Hepatocyte (in vitro differentiated cells): ENCODE measurements at regions not wholly inside any gene's neighbourhood (a gene's known extent, or its start where the extent isn't known, plus 50 kb on each side); places are given as distances from the start of the nearest gene placed in this dataset.
"Not testable (repeated sequence)": the region's sequence is repeated elsewhere in the genome, so short reads cannot be mapped to it uniquely, and the experiment has no call there.

ENCODE experiments used
- DNase-seq: peaks from one replicate; pipeline ENCODE4 v3.0.0-alpha.2; 2016; ENCODE audit warnings: low spot score
- H2AFZ ChIP-seq: fragments of 200-600 bp; sonication (generic); 2 replicates; pipeline ENCODE4 v1.6.0; 2016; ENCODE audit warnings: antibody characterized with exemption, mild to moderate bottlenecking
- H3K27ac ChIP-seq: fragments of 200-600 bp; sonication (generic); 2 replicates; pipeline ENCODE4 v1.5.1; 2016; ENCODE audit warnings: mild to moderate bottlenecking
- H3K27me3 ChIP-seq: fragments of 200-600 bp; sonication (generic); 2 replicates; pipeline ENCODE4 v1.6.1; 2016
- H3K36me3 ChIP-seq: fragments of 200-600 bp; sonication (generic); replicated peaks from 2 replicates; pipeline ENCODE4 v1.5.1; 2016; ENCODE audit warnings: low read depth; ENCODE audit not compliant: insufficient read depth
- H3K4me1 ChIP-seq: fragments of 200-600 bp; sonication (generic); 2 replicates; pipeline ENCODE4 v1.5.1; 2016; ENCODE audit warnings: mild to moderate bottlenecking, moderate library complexity; ENCODE audit not compliant: insufficient read depth
- H3K4me2 ChIP-seq: fragments of 200-600 bp; sonication (generic); 2 replicates; pipeline ENCODE4 v1.6.0; 2016
- H3K4me3 ChIP-seq: fragments of 200-600 bp; sonication (generic); 2 replicates; pipeline ENCODE4 v1.5.1; 2016; ENCODE audit warnings: mild to moderate bottlenecking
- H3K79me2 ChIP-seq: fragments of 200-600 bp; sonication (generic); 2 replicates; pipeline ENCODE4 v1.6.0; 2017; ENCODE audit warnings: mild to moderate bottlenecking
- H3K9me2 ChIP-seq: fragments of 200-600 bp; sonication (generic); replicated peaks from 2 replicates; pipeline ENCODE4 v1.6.0; 2017; ENCODE audit warnings: mild to moderate bottlenecking; ENCODE audit not compliant: insufficient read depth
- H3K9me3 ChIP-seq: fragments of 200-600 bp; sonication (generic); 2 replicates; pipeline ENCODE4 v1.5.1; 2016; ENCODE audit warnings: low read depth, mild to moderate bottlenecking
- H4K20me1 ChIP-seq: fragments of 200-600 bp; sonication (generic); 2 replicates; pipeline ENCODE4 v1.6.0; 2016; ENCODE audit warnings: mild to moderate bottlenecking; ENCODE audit not compliant: insufficient read depth, poor library complexity, severe bottlenecking
- CTCF ChIP-seq: fragments of 200-600 bp; sonication (generic); IDR thresholded peaks from 2 replicates; pipeline ENCODE4 v1.5.1; 2016; ENCODE audit warnings: antibody characterized with exemption, mild to moderate bottlenecking; ENCODE audit not compliant: poor library complexity
- EZH2 ChIP-seq: fragments of 200-600 bp; sonication (generic); IDR thresholded peaks from 2 replicates; pipeline ENCODE4 v1.6.1; 2016; ENCODE audit warnings: antibody characterized with exemption, mild to moderate bottlenecking, borderline replicate concordance
- EZH2phosphoT487 ChIP-seq: fragments of 200-600 bp; sonication (generic); IDR thresholded peaks from one replicate; pipeline ENCODE4 v1.6.1; 2018; ENCODE audit warnings: antibody characterized with exemption, mild to moderate bottlenecking, low read depth, moderate library complexity; ENCODE audit not compliant: unreplicated experiment, severe bottlenecking
- WGBS: methylation state at CpG from one replicate; pipeline ENCODE4 v1.1.6; 2016; ENCODE audit warnings: low lambda C conversion rate; ENCODE audit errors: missing lambda C conversion rate; 5-methylcytosine and 5-hydroxymethylcytosine counted together

- no peak for DNase-seq
- H3K4me3 ChIP-seq = no peak overlapping the region
- no peaks in the 10 kb centered on the region for H3K36me3 ChIP-seq
- H3K79me2 ChIP-seq = no peaks in the 10 kb centered on the region
- H3K4me1 ChIP-seq = no peaks in the 10 kb centered on the region
- TF ChIP-seq EZH2phosphoT487 (no peak), CTCF (no peak), EZH2 (no peak)
- H2AFZ ChIP-seq = no peak overlapping the region
- H3K9me3 ChIP-seq = no peaks in the 10 kb centered on the region
- H3K27ac ChIP-seq = no peak overlapping the region
- no peaks in the 10 kb centered on the region for H3K27me3 ChIP-seq
- no peak overlapping the region for H3K4me2 ChIP-seq
- WGBS = 84% methylated on average over 5 of the region's 5 CpGs
- H3K9me2 ChIP-seq = no peaks in the 10 kb centered on the region
- H4K20me1 ChIP-seq = no peaks in the 10 kb centered on the region
These were observed 1299.8 kb upstream of the TMEM132C start for GRCh38 chr12:126967152-126967551.

- no peaks in the 10 kb centered on the region for H3K79me2 ChIP-seq
- no peak for TF ChIP-seq EZH2
- no peak for TF ChIP-seq CTCF
- no peaks in the 10 kb centered on the region for H3K27me3 ChIP-seq
- no peak for DNase-seq
- no peaks in the 10 kb centered on the region for H3K4me1 ChIP-seq
- no peak overlapping the region for H3K4me3 ChIP-seq
- H3K4me2 ChIP-seq = no peak overlapping the region
- H3K9me3 ChIP-seq = no peaks in the 10 kb centered on the region
- no peak overlapping the region for H3K27ac ChIP-seq
- H3K9me2 ChIP-seq = no peaks in the 10 kb centered on the region
- no peak overlapping the region for H2AFZ ChIP-seq
- H3K36me3 ChIP-seq = no peaks in the 10 kb centered on the region
- H4K20me1 ChIP-seq = no peaks in the 10 kb centered on the region
- WGBS = 51% methylated on average over 3 of the region's 3 CpGs
These were observed 1292.2 kb upstream of the TMEM132C start for GRCh38 chr12:126974779-126975178.

GRCh38 chr12:126976579-126976978, 1290.4 kb upstream of the TMEM132C start:
- whole genome bisulfite sequencing = 86% methylated on average over 6 of the region's 6 CpGs

GRCh38 chr12:126979564-126979963, 1287.4 kb upstream of the TMEM132C start:
- H2AFZ ChIP-seq, H3K36me3 ChIP-seq, H3K79me2 ChIP-seq, H3K4me1 ChIP-seq, H3K27me3 ChIP-seq, H4K20me1 ChIP-seq, H3K9me2 ChIP-seq, DNase-seq, H3K4me2 ChIP-seq, H3K27ac ChIP-seq, H3K4me3 ChIP-seq, H3K9me3 ChIP-seq: not testable (repeated sequence)
- 85% methylated on average over 2 of the region's 2 CpGs for WGBS

More at GRCh38 chr12:126976579-126976978, 1290.4 kb upstream of the TMEM132C start:
- no peak overlapping the region for H3K27ac ChIP-seq
- H2AFZ ChIP-seq = no peak overlapping the region
- H3K4me2 ChIP-seq = no peak overlapping the region
- no peaks in the 10 kb centered on the region for H4K20me1 ChIP-seq
- no peaks in the 10 kb centered on the region for H3K79me2 ChIP-seq
- H3K9me3 ChIP-seq = no peaks in the 10 kb centered on the region
- H3K36me3 ChIP-seq = no peaks in the 10 kb centered on the region
- H3K9me2 ChIP-seq = no peaks in the 10 kb centered on the region
- H3K4me1 ChIP-seq = no peaks in the 10 kb centered on the region
- no peak overlapping the region for H3K4me3 ChIP-seq
- TF ChIP-seq CTCF (no peak), EZH2phosphoT487 (no peak)
- H3K27me3 ChIP-seq = no peaks in the 10 kb centered on the region
- no peak for DNase-seq
